ENCODE measurements at regions not wholly inside any gene's neighbourhood (a gene's known extent, or its start where the extent isn't known, plus 50 kb on each side); places are given as distances from the start of the nearest gene placed in this dataset.

DNA sequence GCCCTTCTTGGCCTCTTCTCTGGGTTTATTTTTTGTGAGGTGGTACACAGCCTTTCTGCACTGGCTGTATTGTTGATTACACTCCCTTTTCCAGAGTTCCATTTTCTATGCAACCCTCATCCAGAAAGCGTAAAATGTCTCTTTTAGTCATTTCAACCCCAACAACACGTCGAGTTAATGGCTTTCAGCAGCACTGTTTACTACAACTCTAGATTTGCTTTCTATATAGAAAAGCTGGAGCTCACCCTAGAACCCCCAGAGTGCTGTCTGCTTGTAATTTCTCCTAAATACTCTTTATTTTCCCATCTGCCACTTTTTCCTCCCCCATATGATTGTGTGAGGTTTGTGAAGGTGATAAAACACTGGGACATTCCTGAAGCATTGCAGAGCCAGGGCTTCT is 148.9 kb upstream of the TMTC4 start:
- TF ChIP-seq REST (IDR thresholded peaks at IDR 0.05; ENCODE audit: insufficient read depth in 1 of 2, low read depth in 2 of 2, low read length in 2 of 2) (no peak), SIN3A (IDR thresholded peaks at IDR 0.05; ENCODE audit: borderline replicate concordance, insufficient read depth, low read length) (no peak), TAF1 (IDR thresholded peaks at IDR 0.05; ENCODE audit: borderline replicate concordance, insufficient read depth, low read length) (no peak), FOXP2 (optimal IDR thresholded peaks at IDR 0.05; ENCODE audit: borderline replicate concordance, extremely low read depth, extremely low read length, insufficient read depth) (no peak), POLR2AphosphoS5 (IDR thresholded peaks at IDR 0.05; ENCODE audit: low read depth, low read length) (no peak)

DNA sequence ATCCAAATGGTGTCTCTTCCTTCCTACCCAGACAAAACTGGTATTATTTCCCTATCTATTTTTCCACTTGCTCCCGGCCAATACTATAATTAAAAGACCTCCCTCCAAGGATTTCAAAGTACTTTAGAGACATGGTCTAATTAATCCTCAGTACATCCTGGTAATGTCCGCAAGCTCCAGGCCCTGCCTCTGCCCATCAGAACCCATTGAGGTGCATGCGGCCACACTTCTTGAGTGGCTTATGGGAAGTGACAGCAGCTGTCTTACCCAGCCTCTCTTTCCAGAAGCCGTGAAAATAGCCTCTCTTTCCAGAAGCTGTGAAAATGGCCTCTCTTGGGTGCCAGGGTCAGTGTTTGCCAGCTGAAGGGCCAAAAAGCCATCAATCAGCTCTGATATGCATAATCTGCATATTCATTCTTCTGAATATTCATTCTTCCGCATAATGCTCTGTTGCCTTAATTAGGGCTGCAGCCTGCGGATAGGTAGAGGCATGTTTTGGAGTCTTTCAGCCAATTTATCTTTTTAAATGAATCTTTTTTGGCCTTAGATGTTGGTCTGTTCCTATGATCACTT is 148.4 kb upstream of the TMTC4 start:
- TF ChIP-seq POLR2AphosphoS5 (IDR thresholded peaks at IDR 0.05; ENCODE audit: low read depth, low read length) (no peak), SIN3A (IDR thresholded peaks at IDR 0.05; ENCODE audit: borderline replicate concordance, insufficient read depth, low read length) (no peak), TAF1 (IDR thresholded peaks at IDR 0.05; ENCODE audit: borderline replicate concordance, insufficient read depth, low read length) (no peak), REST (IDR thresholded peaks at IDR 0.05; ENCODE audit: insufficient read depth in 1 of 2, low read depth in 2 of 2, low read length in 2 of 2) (no peak), FOXP2 (optimal IDR thresholded peaks at IDR 0.05; ENCODE audit: borderline replicate concordance, extremely low read depth, extremely low read length, insufficient read depth) (no peak)

DNA sequence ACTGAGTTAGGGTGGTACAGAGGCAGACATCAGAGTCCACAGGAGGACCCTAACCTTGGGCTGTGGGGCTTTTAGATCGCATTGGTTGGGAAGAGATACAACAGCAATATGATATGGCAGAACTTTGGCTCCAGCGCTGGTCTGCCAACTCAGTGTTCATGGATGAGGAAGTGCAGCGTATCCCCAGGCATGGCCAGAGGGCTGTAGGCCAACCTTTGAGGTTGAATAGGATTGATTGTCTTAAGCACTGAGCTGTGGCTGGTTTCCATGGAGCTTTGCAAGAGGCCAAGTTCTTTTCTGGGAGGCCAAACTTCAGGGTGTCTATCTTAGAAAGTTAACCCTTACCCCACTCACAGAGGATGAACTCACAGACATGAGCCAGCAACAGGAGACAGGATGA is 144.1 kb upstream of the TMTC4 start:
- TF ChIP-seq REST (IDR thresholded peaks at IDR 0.05; ENCODE audit: insufficient read depth in 1 of 2, low read depth in 2 of 2, low read length in 2 of 2) (no peak), POLR2AphosphoS5 (IDR thresholded peaks at IDR 0.05; ENCODE audit: low read depth, low read length) (no peak)

DNA sequence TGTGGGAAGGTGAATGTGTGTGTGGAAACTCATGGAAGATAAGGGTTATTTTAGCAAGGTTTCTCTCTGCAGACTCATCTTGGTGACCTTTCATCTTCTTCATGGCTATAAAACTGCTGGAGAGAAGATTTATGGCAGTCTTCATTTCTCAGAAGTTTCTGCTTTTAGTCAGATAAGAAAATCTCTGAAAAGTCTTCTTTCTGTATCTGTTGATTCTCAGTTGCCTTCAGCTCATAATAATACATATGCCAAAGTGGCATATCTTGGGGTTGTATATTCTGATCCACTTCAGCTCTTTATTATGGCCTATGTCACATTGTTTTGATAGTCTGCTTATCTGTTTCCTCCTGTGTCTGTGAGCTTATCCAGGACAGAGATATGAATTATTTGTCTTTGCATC is 143.3 kb upstream of the TMTC4 start:
- TF ChIP-seq POLR2AphosphoS5 (IDR thresholded peaks at IDR 0.05; ENCODE audit: low read depth, low read length) (no peak), SIN3A (IDR thresholded peaks at IDR 0.05; ENCODE audit: borderline replicate concordance, insufficient read depth, low read length) (no peak), REST (IDR thresholded peaks at IDR 0.05; ENCODE audit: insufficient read depth in 1 of 2, low read depth in 2 of 2, low read length in 2 of 2) (no peak), TAF1 (IDR thresholded peaks at IDR 0.05; ENCODE audit: borderline replicate concordance, insufficient read depth, low read length) (no peak), FOXP2 (optimal IDR thresholded peaks at IDR 0.05; ENCODE audit: borderline replicate concordance, extremely low read depth, extremely low read length, insufficient read depth) (no peak)

DNA sequence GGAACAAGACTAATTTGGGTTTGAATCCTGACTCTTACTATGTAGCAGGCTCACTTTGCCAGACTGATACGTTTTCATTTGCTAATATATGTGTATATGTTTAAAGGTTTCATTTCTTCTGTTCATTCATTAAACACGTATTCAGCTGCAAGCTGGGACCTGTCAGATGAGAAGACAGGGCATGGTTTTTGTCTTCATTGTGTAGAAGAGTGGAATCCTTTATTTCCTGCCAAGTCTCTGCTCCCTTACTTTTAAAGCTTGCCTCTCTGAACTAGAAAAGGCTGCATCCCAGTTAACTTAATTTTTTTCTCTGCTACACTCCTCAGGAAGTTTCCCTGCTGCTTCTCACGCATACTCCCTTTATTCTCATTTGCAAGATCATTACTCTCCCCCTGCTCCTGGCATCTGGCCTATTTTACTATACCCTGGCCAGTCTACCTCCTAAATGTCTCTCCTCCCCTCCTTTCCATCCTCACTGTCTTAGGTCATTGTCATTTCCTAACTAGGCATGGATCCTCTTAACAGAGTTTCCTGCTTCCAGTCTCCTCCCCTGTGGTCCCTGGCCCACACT is 141.0 kb upstream of the TMTC4 start:
- no peak for TF ChIP-seq POLR2AphosphoS5 (IDR thresholded peaks at IDR 0.05; ENCODE audit: low read depth, low read length)
- no peak for TF ChIP-seq SIN3A (IDR thresholded peaks at IDR 0.05; ENCODE audit: borderline replicate concordance, insufficient read depth, low read length)
- no peak for TF ChIP-seq TAF1 (IDR thresholded peaks at IDR 0.05; ENCODE audit: borderline replicate concordance, insufficient read depth, low read length)
- no peak for TF ChIP-seq REST (IDR thresholded peaks at IDR 0.05; ENCODE audit: insufficient read depth in 1 of 2, low read depth in 2 of 2, low read length in 2 of 2)
- no peak for TF ChIP-seq FOXP2 (optimal IDR thresholded peaks at IDR 0.05; ENCODE audit: borderline replicate concordance, extremely low read depth, extremely low read length, insufficient read depth)

Data from PFSK-1 (cell line).